DND-41 (cell line): ENCODE measurements at regions not wholly inside any gene's neighbourhood (a gene's known extent, or its start where the extent isn't known, plus 50 kb on each side); places are given as distances from the start of the nearest gene placed in this dataset.

ENCODE experiments used
- ATAC-seq: fragments of 200-7000 bp; cut with Tn5 transposase; 3 replicates; pipeline ENCODE4 v1.9.1; 2021; ENCODE audit warnings: low read depth; ENCODE audit not compliant: insufficient read depth
- DNase-seq: peaks from one replicate; pipeline ENCODE4 v3.0.0-alpha.2; 2020
- H2AFZ ChIP-seq: 2 replicates; pipeline ENCODE4 v1.6.0; 2012; ENCODE audit warnings: low read depth, low read length
- H3K27ac ChIP-seq: 2 replicates; pipeline ENCODE4 v1.5.1; 2012; ENCODE audit warnings: low read length, inconsistent platforms
- H3K27me3 ChIP-seq: fragments of 200-600 bp; sonication (generic); 2 replicates; pipeline ENCODE4 v1.6.0; 2012; ENCODE audit warnings: low read length, mild to moderate bottlenecking, inconsistent platforms; ENCODE audit not compliant: insufficient read depth, poor library complexity
- H3K36me3 ChIP-seq: 2 replicates; pipeline ENCODE4 v1.5.1; 2012; ENCODE audit warnings: low read length, inconsistent platforms; ENCODE audit not compliant: insufficient read depth
- H3K4me1 ChIP-seq: 2 replicates; pipeline ENCODE4 v1.5.1; 2012; ENCODE audit warnings: mild to moderate bottlenecking, low read length; ENCODE audit not compliant: insufficient read depth
- H3K4me2 ChIP-seq: 2 replicates; pipeline ENCODE4 v1.6.0; 2012; ENCODE audit warnings: mild to moderate bottlenecking, moderate library complexity, low read length, inconsistent platforms; ENCODE audit not compliant: insufficient read depth
- H3K4me3 ChIP-seq, 2 experiments: fragments of 200-600 bp in 1 of 2; shearing (Covaris generic) in 1 of 2; 2 replicates each; pipeline ENCODE4 v1.5.1; 2012 to 2016; ENCODE audit warnings: inconsistent platforms in 2 of 2, low read length in 2 of 2, mild to moderate bottlenecking in 2 of 2, low read depth in 1 of 2, moderate library complexity in 1 of 2
- H3K79me2 ChIP-seq: 2 replicates; pipeline ENCODE4 v1.6.0; 2012; ENCODE audit warnings: low read length, inconsistent platforms; ENCODE audit not compliant: insufficient read depth
- H3K9ac ChIP-seq: 2 replicates; pipeline ENCODE4 v1.6.0; 2012; ENCODE audit warnings: low read depth, mild to moderate bottlenecking, inconsistent platforms, low read length, moderate library complexity
- H3K9me3 ChIP-seq: 2 replicates; pipeline ENCODE4 v1.5.1; 2012; ENCODE audit warnings: low read length, moderate library complexity, mild to moderate bottlenecking, inconsistent platforms; ENCODE audit not compliant: insufficient read depth, severe bottlenecking
- H4K20me1 ChIP-seq: 2 replicates; pipeline ENCODE4 v1.6.0; 2012; ENCODE audit warnings: low read length; ENCODE audit not compliant: insufficient read depth
- EZH2 ChIP-seq: IDR thresholded peaks from 3 replicates; pipeline ENCODE4 v1.6.1; 2012; ENCODE audit warnings: borderline replicate concordance, low read depth, mild to moderate bottlenecking, moderate library complexity, low read length, inconsistent platforms; ENCODE audit not compliant: severe bottlenecking
- TF ChIP-seq, protein P1 (sequence below): IDR thresholded peaks from 2 replicates; pipeline ENCODE4 v1.5.1; 2012; ENCODE audit warnings: borderline replicate concordance, low read length, moderate library complexity, mild to moderate bottlenecking; ENCODE audit not compliant: poor library complexity, severe bottlenecking; ENCODE audit errors: extremely low read depth

DNA sequence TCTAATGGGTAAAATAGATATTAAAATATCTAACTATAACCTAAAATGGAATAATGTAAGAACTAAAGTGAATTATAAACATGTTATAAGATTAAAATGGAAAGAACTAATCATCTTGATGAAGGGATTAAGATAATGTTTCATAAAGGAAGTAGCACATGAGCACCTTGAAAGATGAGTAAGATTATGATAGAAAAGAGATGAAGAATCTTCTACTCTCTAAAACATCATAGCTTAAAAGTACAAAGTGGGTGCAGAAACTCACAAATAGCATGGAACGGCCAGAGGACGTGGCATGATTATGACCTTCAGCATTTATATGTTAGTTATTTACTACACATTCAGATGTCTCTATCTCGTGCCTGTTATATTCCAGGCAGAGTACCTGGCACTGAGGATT is 76.2 kb upstream of the COL5A2 start:
- Histone ChIP-seq H3K4me1 (no peaks in the 10 kb centered on the region), H3K9ac (no peak overlapping the region), H3K27ac (no peak overlapping the region), H3K9me3 (no peaks in the 10 kb centered on the region), H3K4me2 (no peak overlapping the region), H3K4me3 (no peak overlapping the region), H3K36me3 (no peaks in the 10 kb centered on the region), H3K27me3 (no peaks in the 10 kb centered on the region), H2AFZ (no peak overlapping the region), H3K79me2 (no peaks in the 10 kb centered on the region), H4K20me1 (no peaks in the 10 kb centered on the region)
- TF ChIP-seq, protein P1, sequence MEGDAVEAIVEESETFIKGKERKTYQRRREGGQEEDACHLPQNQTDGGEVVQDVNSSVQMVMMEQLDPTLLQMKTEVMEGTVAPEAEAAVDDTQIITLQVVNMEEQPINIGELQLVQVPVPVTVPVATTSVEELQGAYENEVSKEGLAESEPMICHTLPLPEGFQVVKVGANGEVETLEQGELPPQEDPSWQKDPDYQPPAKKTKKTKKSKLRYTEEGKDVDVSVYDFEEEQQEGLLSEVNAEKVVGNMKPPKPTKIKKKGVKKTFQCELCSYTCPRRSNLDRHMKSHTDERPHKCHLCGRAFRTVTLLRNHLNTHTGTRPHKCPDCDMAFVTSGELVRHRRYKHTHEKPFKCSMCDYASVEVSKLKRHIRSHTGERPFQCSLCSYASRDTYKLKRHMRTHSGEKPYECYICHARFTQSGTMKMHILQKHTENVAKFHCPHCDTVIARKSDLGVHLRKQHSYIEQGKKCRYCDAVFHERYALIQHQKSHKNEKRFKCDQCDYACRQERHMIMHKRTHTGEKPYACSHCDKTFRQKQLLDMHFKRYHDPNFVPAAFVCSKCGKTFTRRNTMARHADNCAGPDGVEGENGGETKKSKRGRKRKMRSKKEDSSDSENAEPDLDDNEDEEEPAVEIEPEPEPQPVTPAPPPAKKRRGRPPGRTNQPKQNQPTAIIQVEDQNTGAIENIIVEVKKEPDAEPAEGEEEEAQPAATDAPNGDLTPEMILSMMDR = no peak
- ATAC-seq (no peak), DNase-seq (no peak)

DNA sequence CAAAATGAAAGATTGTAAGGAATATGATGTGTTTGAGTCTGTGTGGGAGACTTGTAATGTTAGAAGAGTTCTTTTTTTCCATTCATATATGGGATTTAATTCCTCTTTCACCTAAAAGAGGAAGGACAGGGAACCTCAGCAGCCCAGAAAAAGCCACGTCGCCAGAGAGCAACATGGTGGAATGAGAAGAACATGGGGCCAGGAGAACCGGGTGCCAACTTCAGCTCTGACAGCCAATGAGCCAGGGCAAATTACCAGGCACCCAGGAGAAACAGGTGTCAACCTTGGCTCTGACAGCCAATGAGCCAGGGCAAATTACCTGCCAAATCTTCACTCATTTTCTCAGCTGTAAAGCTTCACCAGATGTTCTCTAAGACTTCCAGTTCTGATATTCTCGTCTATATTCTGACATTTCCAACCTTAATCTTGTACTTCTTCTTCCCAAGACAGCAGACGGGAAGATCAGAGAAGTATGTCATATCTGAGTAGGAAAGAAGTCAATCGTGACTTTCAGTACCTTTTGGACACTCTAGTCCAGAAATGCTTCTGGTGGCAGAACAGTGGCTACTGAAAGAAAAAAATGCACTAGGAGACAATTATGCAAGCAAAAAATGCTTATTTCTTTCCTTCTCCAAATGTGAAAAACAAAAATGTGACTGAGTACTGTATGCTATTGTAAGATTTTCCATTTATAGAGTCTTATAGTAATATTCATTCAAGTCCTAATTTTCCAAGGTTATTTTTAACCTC is 79.2 kb upstream of the COL5A2 start:
- Histone ChIP-seq H3K27me3 (no peaks in the 10 kb centered on the region), H3K79me2 (no peaks in the 10 kb centered on the region), H3K4me3 (no peak overlapping the region), H3K9me3 (no peaks in the 10 kb centered on the region), H3K27ac (no peak overlapping the region), H3K4me2 (no peak overlapping the region), H3K36me3 (no peaks in the 10 kb centered on the region), H3K9ac (no peak overlapping the region), H4K20me1 (no peaks in the 10 kb centered on the region), H3K4me1 (no peaks in the 10 kb centered on the region), H2AFZ (no peak overlapping the region)
- ATAC-seq = no peak
- TF ChIP-seq EZH2 = no peak
- TF ChIP-seq, protein P1 = no peak
- no peak for DNase-seq

DNA sequence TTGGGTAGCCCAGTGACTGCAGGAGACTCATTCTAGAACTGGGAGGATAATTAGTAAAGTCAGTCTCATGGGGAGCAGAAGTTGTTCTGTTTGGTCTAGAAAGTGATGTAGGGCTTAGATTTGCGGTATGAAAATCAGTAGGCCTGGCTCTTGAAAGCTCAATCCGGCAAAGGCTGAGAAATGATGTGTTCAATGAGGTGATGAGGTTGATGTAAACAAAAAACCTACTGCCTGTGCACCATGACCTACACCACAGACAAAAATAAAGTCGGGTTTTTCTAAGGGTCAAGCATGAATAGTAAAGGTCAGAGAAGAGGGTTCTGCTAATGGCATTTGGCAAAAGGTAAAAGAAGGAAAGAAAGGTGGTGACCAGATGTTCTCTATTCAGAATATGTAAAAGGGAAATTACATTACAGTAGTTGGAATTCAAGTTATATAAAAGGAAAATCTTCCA is 80.8 kb upstream of the COL5A2 start:
- Histone ChIP-seq H3K4me2 (no peak overlapping the region), H3K79me2 (no peaks in the 10 kb centered on the region), H3K27me3 (no peaks in the 10 kb centered on the region), H4K20me1 (no peaks in the 10 kb centered on the region), H3K27ac (no peak overlapping the region), H3K36me3 (no peaks in the 10 kb centered on the region), H3K9ac (no peak overlapping the region), H2AFZ (no peak overlapping the region), H3K4me1 (no peaks in the 10 kb centered on the region), H3K4me3 (no peak overlapping the region), H3K9me3 (no peaks in the 10 kb centered on the region)
- ATAC-seq = no peak
- TF ChIP-seq, protein P1 = no peak
- TF ChIP-seq EZH2 = no peak
- no peak for DNase-seq
